Activated CD8-positive, alpha-beta T cell treated with anti-CD3 and anti-CD28 coated beads for 36 hours (primary cell): ENCODE measurements at regions not wholly inside any gene's neighbourhood (a gene's known extent, or its start where the extent isn't known, plus 50 kb on each side); places are given as distances from the start of the nearest gene placed in this dataset.

Source experiments
- ATAC-seq: fragments of 200-7000 bp; cut with Tn5 transposase; one replicate; pipeline ENCODE4 v1.10.0; 2021; ENCODE audit warnings: mild to moderate bottlenecking, moderate library complexity
- CTCF ChIA-PET: fragments of 350-600 bp; sonication (Branson Sonifier 250); formaldehyde crosslinking; loops from one replicate; lab custom pipeline; 2021; ENCODE audit warnings: antibody characterized with exemption; lab: Charles Lee
- POLR2A ChIA-PET: fragments of 350-600 bp; sonication (Branson Sonifier 250); formaldehyde crosslinking; loops from one replicate; lab custom pipeline; 2021; ENCODE audit warnings: antibody characterized with exemption; lab: Charles Lee
- DNase-seq: peaks from one replicate; pipeline ENCODE4 v3.0.0-alpha.2; 2020
- H3K27ac Mint-ChIP-seq: one replicate; pipeline ENCODE4 v1.8.0; 2021; ENCODE audit warnings: mild to moderate bottlenecking, mixed read lengths
- H3K27me3 Mint-ChIP-seq: one replicate; pipeline ENCODE4 v1.8.0; 2021; ENCODE audit warnings: mixed read lengths
- H3K36me3 Mint-ChIP-seq: one replicate; pipeline ENCODE4 v1.8.0; 2021; ENCODE audit warnings: low read depth, mixed read lengths
- H3K4me1 Mint-ChIP-seq: one replicate; pipeline ENCODE4 v1.8.0; 2021; ENCODE audit warnings: low read depth, mixed read lengths
- H3K4me3 Mint-ChIP-seq: one replicate; pipeline ENCODE4 v1.8.0; 2021; ENCODE audit warnings: mild to moderate bottlenecking, moderate library complexity, mixed read lengths
- H3K9me3 Mint-ChIP-seq: one replicate; pipeline ENCODE4 v1.8.0; 2021; ENCODE audit warnings: mixed read lengths
- CTCF ChIP-seq: fragments of 200-600 bp; IDR thresholded peaks from one replicate; pipeline ENCODE4 v1.8.0; 2022; ENCODE audit warnings: antibody characterized with exemption, mild to moderate bottlenecking
- intact Hi-C: fragments of 100-400 bp; cut with micrococcal nuclease; formaldehyde crosslinking; loops from one replicate; pipeline ENCODE4 v1.10.0; 2022

- Mint-ChIP-seq H3K4me3 (no peak overlapping the region), H3K27me3 (peaks cover 10% of the 10 kb centered on the region), H3K27ac (no peak overlapping the region), H3K36me3 (no peaks in the 10 kb centered on the region), H3K4me1 (no peaks in the 10 kb centered on the region), H3K9me3 (peaks cover 6% of the 10 kb centered on the region)
- intact Hi-C loops: no loop called here
- DNase-seq: no peak
- no peak for ATAC-seq
- TF ChIP-seq CTCF: no peak
- ChIA-PET POLR2A (no interaction called here), CTCF (no interaction called here)
Measured at GRCh38 chr2:156671706-156672361, 235.7 kb downstream of the GPD2 start.

GRCh38 chr2:156672556-156673332 lies 236.6 kb downstream of the GPD2 start:
- intact Hi-C loops: no loop called here
- Mint-ChIP-seq H3K36me3 (no peaks in the 10 kb centered on the region), H3K27ac (no peak overlapping the region)

GRCh38 chr2:156673333-156673615 lies 237.1 kb downstream of the GPD2 start:
- Mint-ChIP-seq H3K36me3 (no peaks in the 10 kb centered on the region), H3K4me3 (no peak overlapping the region), H3K27me3 (peaks cover 6% of the 10 kb centered on the region), H3K9me3 (peaks cover 6% of the 10 kb centered on the region), H3K4me1 (no peaks in the 10 kb centered on the region), H3K27ac (no peak overlapping the region)
- DNase-seq (no peak), ATAC-seq (no peak)
- CTCF ChIA-PET: no interaction called here
- POLR2A ChIA-PET: no interaction called here
- TF ChIP-seq CTCF: no peak
- intact Hi-C loops: no loop called here

More at GRCh38 chr2:156672556-156673332, 236.6 kb downstream of the GPD2 start:
- no peak overlapping the region for H3K4me3 Mint-ChIP-seq
- CTCF ChIA-PET: no interaction called here
- no peaks in the 10 kb centered on the region for H3K4me1 Mint-ChIP-seq
- peaks cover 7% of the 10 kb centered on the region for H3K27me3 Mint-ChIP-seq
- ATAC-seq (no peak), DNase-seq (no peak)
- peaks cover 6% of the 10 kb centered on the region for H3K9me3 Mint-ChIP-seq
- TF ChIP-seq CTCF: no peak
- POLR2A ChIA-PET: no interaction called here

- no peak for TF ChIP-seq CTCF
- CTCF ChIA-PET: no interaction called here
- no peak overlapping the region for H3K4me3 Mint-ChIP-seq
- no peaks in the 10 kb centered on the region for H3K4me1 Mint-ChIP-seq
- no peak overlapping the region for H3K27ac Mint-ChIP-seq
- POLR2A ChIA-PET: no interaction called here
- no peak for ATAC-seq
- DNase-seq: no peak
- intact Hi-C loops: no loop called here
- peaks cover 2% of the 10 kb centered on the region for H3K9me3 Mint-ChIP-seq
- peaks cover 6% of the 10 kb centered on the region for H3K27me3 Mint-ChIP-seq
- no peaks in the 10 kb centered on the region for H3K36me3 Mint-ChIP-seq
Measured at GRCh38 chr2:156673981-156674380, 237.8 kb downstream of the GPD2 start.

- intact Hi-C loops: no loop called here
- ATAC-seq (no peak), DNase-seq (no peak)
- no peak for TF ChIP-seq CTCF
- Mint-ChIP-seq H3K9me3 (no peaks in the 10 kb centered on the region), H3K36me3 (no peaks in the 10 kb centered on the region), H3K4me1 (no peaks in the 10 kb centered on the region), H3K27ac (no peak overlapping the region), H3K27me3 (peaks cover 4% of the 10 kb centered on the region), H3K4me3 (no peak overlapping the region)
- ChIA-PET POLR2A (no interaction called here), CTCF (no interaction called here)
Measured at GRCh38 chr2:156675896-156676295, 239.7 kb downstream of the GPD2 start.
